ENCODE measurements at regions not wholly inside any gene's neighbourhood (a gene's known extent, or its start where the extent isn't known, plus 50 kb on each side); places are given as distances from the start of the nearest gene placed in this dataset.

DNA sequence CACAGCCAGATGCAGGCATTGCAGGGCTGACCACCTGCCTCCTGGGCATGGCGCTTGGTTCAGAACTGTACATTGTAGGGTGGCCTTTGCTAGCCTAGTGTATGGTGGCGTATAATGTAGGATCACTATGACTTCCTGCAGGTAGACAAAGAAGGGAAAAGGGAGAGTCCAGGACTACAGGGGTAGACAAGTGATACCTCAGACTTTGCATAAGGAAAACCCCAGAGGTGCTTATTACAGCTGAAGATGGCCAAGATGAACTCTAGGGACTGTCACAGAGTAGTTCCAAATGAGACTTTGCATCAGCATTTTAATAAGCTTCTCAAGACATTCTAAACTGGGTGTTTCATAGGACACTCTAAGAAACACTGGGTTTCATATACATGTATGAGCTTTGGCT lies 116.4 kb upstream of the PUDP start:
- TF ChIP-seq, protein P1, sequence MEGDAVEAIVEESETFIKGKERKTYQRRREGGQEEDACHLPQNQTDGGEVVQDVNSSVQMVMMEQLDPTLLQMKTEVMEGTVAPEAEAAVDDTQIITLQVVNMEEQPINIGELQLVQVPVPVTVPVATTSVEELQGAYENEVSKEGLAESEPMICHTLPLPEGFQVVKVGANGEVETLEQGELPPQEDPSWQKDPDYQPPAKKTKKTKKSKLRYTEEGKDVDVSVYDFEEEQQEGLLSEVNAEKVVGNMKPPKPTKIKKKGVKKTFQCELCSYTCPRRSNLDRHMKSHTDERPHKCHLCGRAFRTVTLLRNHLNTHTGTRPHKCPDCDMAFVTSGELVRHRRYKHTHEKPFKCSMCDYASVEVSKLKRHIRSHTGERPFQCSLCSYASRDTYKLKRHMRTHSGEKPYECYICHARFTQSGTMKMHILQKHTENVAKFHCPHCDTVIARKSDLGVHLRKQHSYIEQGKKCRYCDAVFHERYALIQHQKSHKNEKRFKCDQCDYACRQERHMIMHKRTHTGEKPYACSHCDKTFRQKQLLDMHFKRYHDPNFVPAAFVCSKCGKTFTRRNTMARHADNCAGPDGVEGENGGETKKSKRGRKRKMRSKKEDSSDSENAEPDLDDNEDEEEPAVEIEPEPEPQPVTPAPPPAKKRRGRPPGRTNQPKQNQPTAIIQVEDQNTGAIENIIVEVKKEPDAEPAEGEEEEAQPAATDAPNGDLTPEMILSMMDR (IDR thresholded peaks at IDR 0.05): no peak
- TF ChIP-seq POLR2A (IDR thresholded peaks at IDR 0.05): no peak
